ENCODE measurements at regions not wholly inside any gene's neighbourhood (a gene's known extent, or its start where the extent isn't known, plus 50 kb on each side); places are given as distances from the start of the nearest gene placed in this dataset.

GRCh38 chr2:237251986-237252385, 162.0 kb downstream of the COL6A3 start:
- FAIRE-seq = no peak

- FAIRE-seq = no peak
These were observed 160.8 kb downstream of the COL6A3 start for GRCh38 chr2:237253046-237253702.

GRCh38 chr2:237254369-237254861, 159.5 kb downstream of the COL6A3 start:
- no peak for FAIRE-seq

GRCh38 chr2:237254911-237255578, 158.9 kb downstream of the COL6A3 start:
- FAIRE-seq = no peak

- no peak for FAIRE-seq
These were observed 157.1 kb downstream of the COL6A3 start for GRCh38 chr2:237256887-237257286.

GRCh38 chr2:237257471-237257951, 156.5 kb downstream of the COL6A3 start:
- FAIRE-seq = no peak

- FAIRE-seq = no peak
These were observed 155.8 kb downstream of the COL6A3 start for GRCh38 chr2:237258116-237258515.

- no peak for FAIRE-seq
These were observed 155.3 kb downstream of the COL6A3 start for GRCh38 chr2:237258615-237259014.

GRCh38 chr2:237259201-237259600, 154.8 kb downstream of the COL6A3 start:
- no peak for FAIRE-seq

GRCh38 chr2:237260039-237260620, 153.8 kb downstream of the COL6A3 start:
- FAIRE-seq = no peak

GRCh38 chr2:237260686-237261085, 153.3 kb downstream of the COL6A3 start:
- FAIRE-seq = no peak

GRCh38 chr2:237261327-237261726, 152.6 kb downstream of the COL6A3 start:
- no peak for FAIRE-seq

- FAIRE-seq = no peak
These were observed 150.9 kb downstream of the COL6A3 start for GRCh38 chr2:237262838-237263771.

GRCh38 chr2:237264480-237265219, 149.3 kb downstream of the COL6A3 start:
- no peak for FAIRE-seq

GRCh38 chr2:237268004-237268708, 145.8 kb downstream of the COL6A3 start:
- no peak for FAIRE-seq

- FAIRE-seq = no peak
These were observed 144.7 kb downstream of the COL6A3 start for GRCh38 chr2:237269138-237269875.

GRCh38 chr2:237270520-237270919, 143.4 kb downstream of the COL6A3 start:
- no peak for FAIRE-seq

GRCh38 chr2:237271698-237272652, 142.0 kb downstream of the COL6A3 start:
- no peak for FAIRE-seq
